ENCODE measurements at regions not wholly inside any gene's neighbourhood (a gene's known extent, or its start where the extent isn't known, plus 50 kb on each side); places are given as distances from the start of the nearest gene placed in this dataset.

- no peak for TF ChIP-seq CTCF (IDR thresholded peaks at IDR 0.05)
- no peak for TF ChIP-seq POLR2A (IDR thresholded peaks at IDR 0.05)
Observed at GRCh38 chr12:102316723-102317122, 119.1 kb upstream of the PMCH start.
